ENCODE measurements at regions not wholly inside any gene's neighbourhood (a gene's known extent, or its start where the extent isn't known, plus 50 kb on each side); places are given as distances from the start of the nearest gene placed in this dataset.
A peak's percentile ranks its signal among the peaks of the same experiment; 100 is the strongest.

- Histone ChIP-seq H3K27me3 (ENCODE audit: control insufficient read depth in 2 of 2, insufficient read depth in 2 of 2, low read length in 2 of 2) (no peaks in the 10 kb centered on the region), H3K4me2 (ENCODE audit: insufficient read depth, low read length) (no peak overlapping the region), H3K4me1 (replicated peaks in 1 of 2; ENCODE audit: control insufficient read depth in 2 of 2, insufficient read depth in 2 of 2, low read length in 2 of 2) (no peaks in the 10 kb centered on the region), H3K4me3 (no peak overlapping the region), H3K36me3 (ENCODE audit: control insufficient read depth, insufficient read depth, low read length) (no peaks in the 10 kb centered on the region), H3K9me3 (replicated peaks; ENCODE audit: control insufficient read depth, insufficient read depth, low read depth, low read length) (no peaks in the 10 kb centered on the region), H4K20me1 (replicated peaks; ENCODE audit: control insufficient read depth, insufficient read depth, low read length) (no peaks in the 10 kb centered on the region), H3K9me1 (ENCODE audit: control insufficient read depth, insufficient read depth, low read length) (no peaks in the 10 kb centered on the region), H3K79me2 (ENCODE audit: control insufficient read depth, insufficient read depth, low read length) (no peaks in the 10 kb centered on the region), H2AFZ (ENCODE audit: low read depth, low read length) (no peak overlapping the region), H3K27ac (ENCODE audit: extremely low read depth, low read depth, low read length) (no peak overlapping the region), H3K9ac (ENCODE audit: insufficient read depth in 1 of 2, low read depth in 2 of 2, low read length in 2 of 2) (no peak overlapping the region)
- ChIA-PET POLR2A (no interaction called here), CTCF (ENCODE audit: low intra/inter-chr PET ratio) (interaction anchor here (1.3 kb wide), 1 partner anchor 712 kb away, joined by 5 read pairs; no protein-coding TSS in a partner anchor)
- FAIRE-seq (no peak), DNase-seq (ENCODE audit: extremely low read depth in 1 of 4, low spot score in 3 of 4) (peak in 3 of 4 experiments; percentile 5 to 31 (median 6)), ATAC-seq (peak; percentile 78)
- intact Hi-C loops (cut with micrococcal nuclease), result loop anchor here (5.0 kb wide), 1 partner anchor 306 kb away; no protein-coding TSS in a partner anchor
- 0% methylated on average over 2 of the region's 2 CpGs for WGBS (ENCODE audit: insufficient coverage, low coverage, missing lambda C conversion rate)
- BruUV-seq (replicated peaks), result no TSS peak
- in situ Hi-C loops (cut with MboI), result no loop called here
- TF ChIP-seq, protein P1, sequence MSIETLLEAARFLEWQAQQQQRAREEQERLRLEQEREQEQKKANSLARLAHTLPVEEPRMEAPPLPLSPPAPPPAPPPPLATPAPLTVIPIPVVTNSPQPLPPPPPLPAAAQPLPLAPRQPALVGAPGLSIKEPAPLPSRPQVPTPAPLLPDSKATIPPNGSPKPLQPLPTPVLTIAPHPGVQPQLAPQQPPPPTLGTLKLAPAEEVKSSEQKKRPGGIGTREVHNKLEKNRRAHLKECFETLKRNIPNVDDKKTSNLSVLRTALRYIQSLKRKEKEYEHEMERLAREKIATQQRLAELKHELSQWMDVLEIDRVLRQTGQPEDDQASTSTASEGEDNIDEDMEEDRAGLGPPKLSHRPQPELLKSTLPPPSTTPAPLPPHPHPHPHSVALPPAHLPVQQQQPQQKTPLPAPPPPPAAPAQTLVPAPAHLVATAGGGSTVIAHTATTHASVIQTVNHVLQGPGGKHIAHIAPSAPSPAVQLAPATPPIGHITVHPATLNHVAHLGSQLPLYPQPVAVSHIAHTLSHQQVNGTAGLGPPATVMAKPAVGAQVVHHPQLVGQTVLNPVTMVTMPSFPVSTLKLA (conservative IDR thresholded peaks at IDR 0.05), result no peak
- 0 out of 2 replicates have a peak, but pooled peaks have one; percentile 18 for TF ChIP-seq SMC3 (conservative IDR thresholded peaks at IDR 0.05; ENCODE audit: insufficient read depth, low read depth, low read length)
- TF ChIP-seq BMI1 (IDR thresholded peaks at IDR 0.05; ENCODE audit: low read length), result no peak
- no peak for TF ChIP-seq ZNF184 (CRISPR knock-in tag; IDR thresholded peaks at IDR 0.05)
- TF ChIP-seq SLC30A9 (CRISPR knock-in tag; IDR thresholded peaks at IDR 0.05), result no peak
- peak; percentile 14 to 49; a peak in 2 of 4 replicates for TF ChIP-seq RAD21 (CRISPR knock-in tag; conservative IDR thresholded peaks at IDR 0.05 in 1 of 2, IDR thresholded peaks at IDR 0.05 in 1 of 2)
- TF ChIP-seq SIX5 (IDR thresholded peaks at IDR 0.05; ENCODE audit: borderline replicate concordance in 1 of 2, insufficient read depth in 1 of 2, low read depth in 1 of 2, low read length in 2 of 2), result no peak
- TF ChIP-seq XRCC3 (IDR thresholded peaks at IDR 0.05), result no peak
- peak; percentile 10; the same call in 1 of the 2 replicates for TF ChIP-seq REST (IDR thresholded peaks at IDR 0.05; ENCODE audit: borderline replicate concordance)
- TF ChIP-seq REST (CRISPR knock-in tag; IDR thresholded peaks at IDR 0.05; ENCODE audit: low read depth), result no peak
- TF ChIP-seq, protein P2, sequence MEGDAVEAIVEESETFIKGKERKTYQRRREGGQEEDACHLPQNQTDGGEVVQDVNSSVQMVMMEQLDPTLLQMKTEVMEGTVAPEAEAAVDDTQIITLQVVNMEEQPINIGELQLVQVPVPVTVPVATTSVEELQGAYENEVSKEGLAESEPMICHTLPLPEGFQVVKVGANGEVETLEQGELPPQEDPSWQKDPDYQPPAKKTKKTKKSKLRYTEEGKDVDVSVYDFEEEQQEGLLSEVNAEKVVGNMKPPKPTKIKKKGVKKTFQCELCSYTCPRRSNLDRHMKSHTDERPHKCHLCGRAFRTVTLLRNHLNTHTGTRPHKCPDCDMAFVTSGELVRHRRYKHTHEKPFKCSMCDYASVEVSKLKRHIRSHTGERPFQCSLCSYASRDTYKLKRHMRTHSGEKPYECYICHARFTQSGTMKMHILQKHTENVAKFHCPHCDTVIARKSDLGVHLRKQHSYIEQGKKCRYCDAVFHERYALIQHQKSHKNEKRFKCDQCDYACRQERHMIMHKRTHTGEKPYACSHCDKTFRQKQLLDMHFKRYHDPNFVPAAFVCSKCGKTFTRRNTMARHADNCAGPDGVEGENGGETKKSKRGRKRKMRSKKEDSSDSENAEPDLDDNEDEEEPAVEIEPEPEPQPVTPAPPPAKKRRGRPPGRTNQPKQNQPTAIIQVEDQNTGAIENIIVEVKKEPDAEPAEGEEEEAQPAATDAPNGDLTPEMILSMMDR (IDR thresholded peaks at IDR 0.05 in 2 of 3, conservative IDR thresholded peaks at IDR 0.05 in 1 of 3; ENCODE audit: insufficient read depth in 2 of 3, low read depth in 1 of 3, low read length in 3 of 3), result peak; percentile 54 to 59 (median 58)
Measured at GRCh38 chrX:46381630-46382029, 163.6 kb downstream of the ZNF674 start.
